SU-DHL-6 (cell line): ENCODE measurements at regions not wholly inside any gene's neighbourhood (a gene's known extent, or its start where the extent isn't known, plus 50 kb on each side); places are given as distances from the start of the nearest gene placed in this dataset.

ENCODE experiments used
- H2AFZ ChIP-seq: fragments of 200-600 bp; sonication (generic); 2 replicates; pipeline ENCODE4 v1.6.1; 2014; ENCODE audit warnings: low read depth, mild to moderate bottlenecking, moderate library complexity, mixed read lengths, antibody characterized with exemption, low read length; ENCODE audit not compliant: severe bottlenecking
- H3F3A ChIP-seq: fragments of 200-600 bp; shearing (Covaris generic); 2 replicates; pipeline ENCODE4 v1.6.0; 2016; ENCODE audit warnings: antibody characterized with exemption, mild to moderate bottlenecking; ENCODE audit not compliant: insufficient read depth
- H3K27ac ChIP-seq: fragments of 200-600 bp; sonication (generic); 2 replicates; pipeline ENCODE4 v1.5.1; 2016; ENCODE audit warnings: low read depth, mild to moderate bottlenecking, low read length, moderate library complexity, mixed read lengths
- H3K27me3 ChIP-seq: fragments of 200-600 bp; sonication (generic), shearing (Covaris generic); 2 replicates; pipeline ENCODE4 v1.6.0; 2014; ENCODE audit warnings: mild to moderate bottlenecking, low read length
- H3K36me3 ChIP-seq: fragments of 200-600 bp; sonication (generic); 2 replicates; pipeline ENCODE4 v1.6.1; 2014; ENCODE audit warnings: mild to moderate bottlenecking, low read length, mixed read lengths
- H3K4me2 ChIP-seq: fragments of 300-600, 200-600 bp; shearing (Covaris generic), sonication (generic); 2 replicates; pipeline ENCODE4 v1.6.0; 2014; ENCODE audit warnings: low read length, low read depth, mild to moderate bottlenecking; ENCODE audit not compliant: poor library complexity, severe bottlenecking
- H3K4me3 ChIP-seq: fragments of 200-600 bp; sonication (generic); 2 replicates; pipeline ENCODE4 v1.5.1; 2014; ENCODE audit warnings: antibody characterized with exemption, low read length, mild to moderate bottlenecking, mixed read lengths; ENCODE audit not compliant: insufficient read depth, poor library complexity, severe bottlenecking
- H3K79me2 ChIP-seq: fragments of 200-600 bp; sonication (generic); 2 replicates; pipeline ENCODE4 v1.6.1; 2014; ENCODE audit warnings: mild to moderate bottlenecking, low read length, moderate library complexity; ENCODE audit not compliant: insufficient read depth
- H3K9ac ChIP-seq: fragments of 200-600 bp; sonication (generic); 2 replicates; pipeline ENCODE4 v1.7.0; 2014; ENCODE audit warnings: mild to moderate bottlenecking, low read length
- H3K9me2 ChIP-seq: fragments of 200-600 bp; sonication (generic); replicated peaks from 2 replicates; pipeline ENCODE4 v1.6.1; 2014; ENCODE audit warnings: low read length; ENCODE audit not compliant: insufficient read depth
- H3K9me3 ChIP-seq: fragments of 200-600 bp; sonication (generic); 2 replicates; pipeline ENCODE4 v1.6.1; 2014; ENCODE audit warnings: low read length, mixed read lengths; ENCODE audit not compliant: insufficient read depth
- H4K20me1 ChIP-seq: fragments of 200-600 bp; sonication (generic); 2 replicates; pipeline ENCODE4 v1.6.1; 2014; ENCODE audit warnings: low read depth, mild to moderate bottlenecking, antibody characterized with exemption, low read length, moderate library complexity, mixed read lengths
- EZH2phosphoT487 ChIP-seq: fragments of 200-600 bp; sonication (generic), shearing (Covaris generic); conservative IDR thresholded peaks from 2 replicates; pipeline ENCODE4 v1.6.1; 2018; ENCODE audit warnings: mild to moderate bottlenecking, antibody characterized with exemption, low read length, moderate library complexity, mixed read lengths
- TF ChIP-seq, protein P1 (sequence below): fragments of 200-600 bp; sonication (generic); IDR thresholded peaks from one replicate; pipeline ENCODE4 v1.5.1; 2017; ENCODE audit warnings: antibody characterized with exemption, mild to moderate bottlenecking, low read length, moderate library complexity; ENCODE audit not compliant: insufficient read depth, poor library complexity, severe bottlenecking

DNA sequence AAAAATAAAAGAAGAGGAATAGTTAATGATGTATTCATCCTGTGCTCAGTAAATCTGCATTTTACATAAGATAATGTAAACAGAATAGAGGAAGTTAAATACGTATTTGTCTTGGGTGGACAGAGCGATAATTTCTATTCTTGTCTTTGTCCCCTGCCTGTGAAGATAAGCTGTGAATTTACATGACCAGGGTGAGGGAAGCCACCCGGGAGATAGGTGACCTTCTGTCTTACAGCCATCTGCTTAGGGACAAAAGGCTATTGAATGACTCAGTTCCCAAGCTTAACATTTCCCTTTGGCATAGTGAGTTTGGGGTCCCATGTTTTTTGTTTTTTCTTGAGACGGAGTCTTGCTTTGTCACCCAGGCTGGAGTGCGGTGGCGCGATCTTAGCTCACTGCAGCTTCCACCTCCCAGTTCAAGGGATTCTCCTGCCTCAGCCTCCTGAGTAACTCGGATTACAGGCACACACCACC lies 88.7 kb upstream of the KCTD7 start:
- Histone ChIP-seq H3K79me2 (no peaks in the 10 kb centered on the region), H3F3A (no peaks in the 10 kb centered on the region), H2AFZ (no peak overlapping the region), H3K27ac (no peak overlapping the region), H3K9me2 (no peaks in the 10 kb centered on the region), H3K27me3 (no peaks in the 10 kb centered on the region), H4K20me1 (no peaks in the 10 kb centered on the region), H3K9ac (no peak overlapping the region), H3K4me2 (no peak overlapping the region), H3K4me3 (no peak overlapping the region), H3K9me3 (no peaks in the 10 kb centered on the region), H3K36me3 (no peaks in the 10 kb centered on the region)
- TF ChIP-seq, protein P1, sequence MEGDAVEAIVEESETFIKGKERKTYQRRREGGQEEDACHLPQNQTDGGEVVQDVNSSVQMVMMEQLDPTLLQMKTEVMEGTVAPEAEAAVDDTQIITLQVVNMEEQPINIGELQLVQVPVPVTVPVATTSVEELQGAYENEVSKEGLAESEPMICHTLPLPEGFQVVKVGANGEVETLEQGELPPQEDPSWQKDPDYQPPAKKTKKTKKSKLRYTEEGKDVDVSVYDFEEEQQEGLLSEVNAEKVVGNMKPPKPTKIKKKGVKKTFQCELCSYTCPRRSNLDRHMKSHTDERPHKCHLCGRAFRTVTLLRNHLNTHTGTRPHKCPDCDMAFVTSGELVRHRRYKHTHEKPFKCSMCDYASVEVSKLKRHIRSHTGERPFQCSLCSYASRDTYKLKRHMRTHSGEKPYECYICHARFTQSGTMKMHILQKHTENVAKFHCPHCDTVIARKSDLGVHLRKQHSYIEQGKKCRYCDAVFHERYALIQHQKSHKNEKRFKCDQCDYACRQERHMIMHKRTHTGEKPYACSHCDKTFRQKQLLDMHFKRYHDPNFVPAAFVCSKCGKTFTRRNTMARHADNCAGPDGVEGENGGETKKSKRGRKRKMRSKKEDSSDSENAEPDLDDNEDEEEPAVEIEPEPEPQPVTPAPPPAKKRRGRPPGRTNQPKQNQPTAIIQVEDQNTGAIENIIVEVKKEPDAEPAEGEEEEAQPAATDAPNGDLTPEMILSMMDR, result no peak
- no peak for TF ChIP-seq EZH2phosphoT487

DNA sequence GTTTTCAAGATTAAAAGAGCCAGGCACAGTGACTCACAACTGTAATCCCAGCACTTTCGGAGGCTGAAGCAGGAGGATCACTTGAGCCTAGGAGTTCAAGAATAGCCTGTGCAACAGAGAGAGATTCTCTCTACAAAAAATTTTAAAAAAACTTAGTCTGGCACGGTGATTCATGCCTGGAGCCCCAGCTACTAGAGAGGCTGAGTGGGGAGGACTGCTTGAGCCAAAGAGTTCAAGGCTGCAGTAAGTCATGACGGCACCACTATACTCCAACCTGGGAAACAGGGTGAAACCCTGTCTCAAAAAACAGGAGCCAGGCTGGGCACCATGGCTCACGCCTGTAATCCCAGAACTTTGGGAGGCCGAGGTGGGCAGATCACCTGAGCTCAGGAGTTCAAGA lies 86.6 kb upstream of the KCTD7 start:
- Histone ChIP-seq H3K79me2 (no peaks in the 10 kb centered on the region), H3K36me3 (no peaks in the 10 kb centered on the region), H2AFZ (no peak overlapping the region), H3K9ac (no peak overlapping the region), H3K27ac (no peak overlapping the region), H3K9me3 (no peaks in the 10 kb centered on the region), H3K4me3 (no peak overlapping the region), H3K27me3 (no peaks in the 10 kb centered on the region), H3F3A (no peaks in the 10 kb centered on the region), H4K20me1 (no peaks in the 10 kb centered on the region), H3K4me2 (no peak overlapping the region), H3K9me2 (no peaks in the 10 kb centered on the region)
- TF ChIP-seq, protein P1, result no peak
- TF ChIP-seq EZH2phosphoT487, result no peak

DNA sequence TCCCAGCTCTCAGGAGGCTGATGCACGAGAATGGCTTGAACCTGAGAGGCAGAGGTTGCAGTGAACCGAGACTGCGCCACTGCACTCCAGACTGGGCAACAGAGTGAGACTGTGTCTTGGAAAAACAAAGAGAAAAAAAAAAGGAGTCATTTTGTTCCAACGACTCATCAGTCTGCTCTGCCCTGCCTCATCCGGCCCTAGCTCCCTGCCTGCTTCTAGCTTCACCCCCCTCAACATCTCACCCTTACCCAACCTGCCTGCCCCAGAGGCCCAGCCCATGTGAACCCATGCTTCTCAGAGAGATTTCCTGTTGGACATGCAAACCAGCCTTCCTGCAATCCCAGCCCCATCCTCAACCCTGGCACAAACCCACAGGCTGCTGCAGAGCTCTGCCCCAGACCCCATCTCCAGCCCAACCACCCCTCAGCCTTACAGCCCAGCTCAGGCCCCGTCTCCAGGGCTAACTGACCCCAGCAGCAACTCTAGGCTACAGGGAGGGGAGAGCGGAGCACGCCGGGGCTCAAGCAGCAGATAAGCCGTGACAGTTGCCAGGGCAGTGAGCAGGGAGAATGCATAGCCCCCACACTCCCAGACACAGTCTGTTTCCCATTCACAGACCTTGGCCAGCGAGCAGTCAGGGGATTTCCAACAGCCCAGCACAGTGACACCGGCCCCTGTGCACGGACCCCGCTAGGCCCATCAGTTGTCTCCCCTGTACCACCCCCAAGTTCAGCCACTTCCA lies 86.0 kb upstream of the KCTD7 start:
- Histone ChIP-seq H3K9ac (no peak overlapping the region), H3K4me3 (no peak overlapping the region)

More for the DNA sequence above, 86.0 kb upstream of the KCTD7 start:
- Histone ChIP-seq H3K9me3 (no peaks in the 10 kb centered on the region), H3K4me2 (no peak overlapping the region), H3K27me3 (no peaks in the 10 kb centered on the region), H3K79me2 (no peaks in the 10 kb centered on the region), H3F3A (no peaks in the 10 kb centered on the region), H3K27ac (no peak overlapping the region), H2AFZ (no peak overlapping the region), H4K20me1 (no peaks in the 10 kb centered on the region), H3K36me3 (no peaks in the 10 kb centered on the region), H3K9me2 (no peaks in the 10 kb centered on the region)
- TF ChIP-seq EZH2phosphoT487, result no peak
- TF ChIP-seq, protein P1, result no peak
